Smooth muscle cell (in vitro differentiated cells): ENCODE measurements at regions not wholly inside any gene's neighbourhood (a gene's known extent, or its start where the extent isn't known, plus 50 kb on each side); places are given as distances from the start of the nearest gene placed in this dataset.

Source experiments
- DNase-seq: peaks from one replicate; lab custom pipeline; 2025; ENCODE audit not compliant: unreplicated experiment; lab: John Stamatoyannopoulos, UW
- H2AFZ ChIP-seq: fragments of 200-600 bp; sonication (generic); 2 replicates; pipeline ENCODE4 v1.6.0; 2016; ENCODE audit warnings: antibody characterized with exemption, low read depth, mild to moderate bottlenecking
- H3F3A ChIP-seq: fragments of 200-600 bp; sonication (generic); 2 replicates; pipeline ENCODE4 v1.6.0; 2017; ENCODE audit warnings: antibody characterized with exemption, low read depth
- H3K27ac ChIP-seq: fragments of 200-600 bp; sonication (generic); 2 replicates; pipeline ENCODE4 v1.5.1; 2016; ENCODE audit warnings: low read depth, mild to moderate bottlenecking
- H3K27me3 ChIP-seq: fragments of 200-600 bp; sonication (generic); 2 replicates; pipeline ENCODE4 v1.6.1; 2016; ENCODE audit warnings: low read depth, mild to moderate bottlenecking
- H3K36me3 ChIP-seq: fragments of 200-600 bp; sonication (generic); 2 replicates; pipeline ENCODE4 v1.5.1; 2016; ENCODE audit warnings: low read depth
- H3K4me1 ChIP-seq: fragments of 200-600 bp; sonication (generic); 2 replicates; pipeline ENCODE4 v1.5.1; 2016; ENCODE audit warnings: low read depth
- H3K4me2 ChIP-seq: fragments of 200-600 bp; sonication (generic); 2 replicates; pipeline ENCODE4 v1.6.0; 2016; ENCODE audit warnings: mild to moderate bottlenecking
- H3K4me3 ChIP-seq: fragments of 200-600 bp; sonication (generic); 2 replicates; pipeline ENCODE4 v1.5.1; 2016; ENCODE audit warnings: mild to moderate bottlenecking
- H3K79me2 ChIP-seq: fragments of 200-600 bp; sonication (generic); 2 replicates; pipeline ENCODE4 v1.6.0; 2016; ENCODE audit warnings: low read depth, mild to moderate bottlenecking
- H3K9ac ChIP-seq: fragments of 200-600 bp; sonication (generic); 2 replicates; pipeline ENCODE4 v1.6.0; 2016; ENCODE audit warnings: low read depth
- H3K9me3 ChIP-seq: fragments of 200-600 bp; sonication (generic); replicated peaks from 2 replicates; pipeline ENCODE4 v1.5.1; 2016; ENCODE audit warnings: low read depth
- H4K20me1 ChIP-seq: fragments of 200-600 bp; sonication (generic); 2 replicates; pipeline ENCODE4 v1.6.0; 2016; ENCODE audit warnings: low read depth
- CTCF ChIP-seq: fragments of 200-600 bp; sonication (generic); IDR thresholded peaks from 2 replicates; pipeline ENCODE4 v1.5.1; 2017; ENCODE audit warnings: borderline replicate concordance, mild to moderate bottlenecking, antibody characterized with exemption; ENCODE audit not compliant: insufficient read depth, poor library complexity, severe bottlenecking
- WGBS: methylation state at CpG from one replicate; pipeline ENCODE4 v1.1.7; 2016; ENCODE audit warnings: low lambda C conversion rate; 5-methylcytosine and 5-hydroxymethylcytosine counted together

- peak; percentile 84 for TF ChIP-seq CTCF
- Histone ChIP-seq H3K27ac (no peak overlapping the region), H3K4me1 (no peaks in the 10 kb centered on the region), H3K79me2 (no peaks in the 10 kb centered on the region), H3F3A (no peaks in the 10 kb centered on the region), H3K36me3 (no peaks in the 10 kb centered on the region), H3K9me3 (no peaks in the 10 kb centered on the region), H3K4me2 (no peak overlapping the region), H4K20me1 (no peaks in the 10 kb centered on the region), H3K4me3 (no peak overlapping the region), H3K9ac (no peak overlapping the region), H3K27me3 (no peaks in the 10 kb centered on the region), H2AFZ (no peak overlapping the region)
- 16% methylated on average over 6 of the region's 6 CpGs for WGBS
- peak; percentile 13 for DNase-seq
These were observed 117.8 kb upstream of the SPACA1 start for GRCh38 chr6:87929843-87930288.

- Histone ChIP-seq H3K9ac (no peak overlapping the region), H3K79me2 (no peaks in the 10 kb centered on the region), H2AFZ (no peak overlapping the region), H3K4me1 (no peaks in the 10 kb centered on the region), H3K9me3 (no peaks in the 10 kb centered on the region), H3K36me3 (no peaks in the 10 kb centered on the region), H4K20me1 (no peaks in the 10 kb centered on the region), H3K27me3 (no peaks in the 10 kb centered on the region), H3K27ac (no peak overlapping the region), H3F3A (no peaks in the 10 kb centered on the region), H3K4me3 (no peak overlapping the region), H3K4me2 (no peak overlapping the region)
- DNase-seq, result no peak
- no peak for TF ChIP-seq CTCF
- WGBS, result 76% methylated on average over 2 of the region's 2 CpGs
These were observed 121.0 kb upstream of the SPACA1 start for GRCh38 chr6:87926687-87927086.

DNA sequence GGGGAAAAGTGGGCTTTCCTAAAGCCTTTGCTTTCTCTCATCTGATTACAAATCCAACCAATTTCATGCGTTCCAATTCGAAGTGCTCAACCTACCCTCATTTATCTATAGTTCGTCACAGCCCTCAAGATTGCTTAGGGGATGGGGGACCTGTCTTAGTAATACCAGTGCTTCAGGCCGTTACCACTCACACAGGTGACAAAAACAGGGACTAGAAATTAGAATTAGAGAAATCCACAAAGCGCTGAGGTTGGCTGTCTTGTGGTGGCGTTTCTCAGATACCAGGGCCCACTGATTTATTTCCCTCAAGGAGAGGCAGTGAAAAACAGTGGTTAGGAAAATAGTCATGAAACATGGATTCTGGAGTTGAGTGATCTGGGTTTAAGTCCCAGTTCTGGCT lies 121.6 kb upstream of the SPACA1 start:
- no peaks in the 10 kb centered on the region for H3K79me2 ChIP-seq
- no peaks in the 10 kb centered on the region for H3F3A ChIP-seq
- no peak overlapping the region for H3K4me2 ChIP-seq
- 94% methylated on average over 6 of the region's 6 CpGs for WGBS
- no peaks in the 10 kb centered on the region for H3K27me3 ChIP-seq
- H3K9ac ChIP-seq, result no peak overlapping the region
- no peak overlapping the region for H2AFZ ChIP-seq
- no peak for DNase-seq
- H3K36me3 ChIP-seq, result no peaks in the 10 kb centered on the region
- H3K9me3 ChIP-seq, result no peaks in the 10 kb centered on the region
- H3K4me1 ChIP-seq, result no peaks in the 10 kb centered on the region
- H4K20me1 ChIP-seq, result no peaks in the 10 kb centered on the region
- no peak for TF ChIP-seq CTCF
- H3K4me3 ChIP-seq, result no peak overlapping the region
- no peak overlapping the region for H3K27ac ChIP-seq

GRCh38 chr6:87925373-87926060 lies 122.1 kb upstream of the SPACA1 start:
- H3K79me2 ChIP-seq, result no peaks in the 10 kb centered on the region
- H3K9ac ChIP-seq, result no peak overlapping the region
- H3K9me3 ChIP-seq, result no peaks in the 10 kb centered on the region
- TF ChIP-seq CTCF, result no peak
- no peaks in the 10 kb centered on the region for H4K20me1 ChIP-seq
- H2AFZ ChIP-seq, result no peak overlapping the region
- no peak overlapping the region for H3K27ac ChIP-seq
- H3K36me3 ChIP-seq, result no peaks in the 10 kb centered on the region
- 72% methylated on average over 7 of the region's 7 CpGs for WGBS
- H3K4me1 ChIP-seq, result no peaks in the 10 kb centered on the region
- H3K4me3 ChIP-seq, result no peak overlapping the region
- no peaks in the 10 kb centered on the region for H3F3A ChIP-seq
- H3K27me3 ChIP-seq, result peaks cover under 1% of the 10 kb centered on the region
- DNase-seq, result no peak
- H3K4me2 ChIP-seq, result no peak overlapping the region
